Stimulated activated naive CD4-positive, alpha-beta T cell (primary cell): ENCODE measurements at regions not wholly inside any gene's neighbourhood (a gene's known extent, or its start where the extent isn't known, plus 50 kb on each side); places are given as distances from the start of the nearest gene placed in this dataset.

Experiments
- DNase-seq, 6 experiments: peaks; one replicate each; lab custom pipeline; 2025; lab: John Stamatoyannopoulos, UW

DNA sequence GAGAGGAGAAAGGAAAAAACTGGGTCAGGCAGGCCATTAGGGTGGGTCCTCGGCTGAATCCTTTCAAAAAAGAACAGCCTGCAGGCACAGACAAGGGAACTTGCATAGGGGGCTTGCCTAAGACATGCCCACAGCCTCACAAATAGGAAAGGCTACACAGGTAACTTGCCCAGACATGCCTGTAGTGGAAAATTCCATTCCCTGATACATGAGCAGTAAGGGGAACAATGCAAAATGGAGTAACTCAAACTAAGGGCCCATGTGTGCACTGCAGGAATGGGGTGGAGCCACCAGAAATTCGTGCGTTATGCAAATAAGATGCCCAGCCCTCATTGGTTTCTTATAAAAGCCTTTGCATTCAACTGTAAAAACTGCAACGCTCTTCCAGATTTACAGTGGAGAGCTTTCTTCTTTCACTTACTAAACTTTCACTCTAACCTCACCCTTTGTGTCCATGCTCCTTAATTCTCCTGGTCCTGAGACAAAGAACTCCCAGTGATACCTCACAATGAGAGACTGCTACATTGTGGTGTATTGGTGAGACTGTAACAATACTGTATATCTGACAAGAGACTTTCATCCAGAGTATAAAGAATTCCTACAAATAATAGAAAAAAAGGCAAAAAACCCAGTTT lies 59.5 kb upstream of the SLITRK1 start:
- DNase-seq, result no peak

DNA sequence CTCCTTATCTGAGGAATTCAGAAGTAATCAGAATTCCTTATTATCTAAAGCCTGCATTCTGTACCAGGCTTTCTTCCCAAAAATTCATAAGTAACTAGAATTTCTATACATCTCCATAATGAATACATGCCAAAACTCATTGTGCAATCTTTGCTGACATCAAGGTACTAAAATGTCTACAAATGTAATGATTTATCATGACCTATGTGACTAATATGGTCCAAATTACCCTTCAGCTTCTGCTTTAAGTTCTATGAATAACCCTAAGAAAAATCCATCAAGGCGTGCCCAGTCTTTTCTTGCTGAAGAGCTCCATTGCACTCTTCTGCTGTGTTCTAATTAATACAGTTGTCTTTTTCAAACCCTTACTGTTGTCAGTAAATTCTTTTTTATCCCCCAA lies 58.5 kb upstream of the SLITRK1 start:
- no peak for DNase-seq

DNA sequence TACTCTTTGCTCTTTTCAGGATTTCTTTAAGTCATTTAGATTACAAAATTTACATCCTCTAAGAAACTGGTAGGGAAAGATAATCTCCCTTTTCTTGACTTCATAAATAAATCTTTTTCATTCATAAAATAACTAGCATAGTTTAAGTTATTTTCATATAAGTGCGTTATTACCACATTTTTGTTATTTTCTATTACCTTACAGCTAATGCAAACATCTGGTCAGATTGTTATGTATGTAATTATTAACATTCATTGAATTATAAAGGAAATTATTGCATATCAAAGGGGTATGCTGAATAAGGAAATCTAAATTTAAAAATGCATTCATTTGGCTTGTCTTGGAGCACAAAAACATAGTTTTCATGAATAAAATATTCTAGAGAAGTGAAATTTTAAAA lies 55.3 kb upstream of the SLITRK1 start:
- no peak for DNase-seq

DNA sequence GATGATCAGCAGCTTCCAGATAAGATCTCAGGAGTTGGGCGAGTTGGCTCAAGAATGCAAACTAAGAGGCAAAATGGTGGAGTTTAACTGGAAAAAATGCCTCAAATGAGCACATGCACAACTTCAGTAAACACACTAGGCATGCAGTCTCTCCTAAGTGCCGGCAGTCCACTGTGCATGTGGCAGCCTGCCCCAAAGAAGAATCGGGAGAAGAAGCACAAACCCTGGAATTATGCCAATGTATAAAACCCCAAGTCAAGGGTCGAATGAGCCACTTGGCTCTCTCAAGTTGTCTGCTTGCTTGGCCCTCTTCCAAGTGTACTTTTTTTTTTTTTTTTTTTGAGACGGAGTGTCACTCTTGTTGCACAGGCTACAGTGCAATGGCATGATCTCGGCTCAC lies 53.3 kb upstream of the SLITRK1 start:
- DNase-seq, result no peak
